HG02884 (cell line): ENCODE measurements at regions not wholly inside any gene's neighbourhood (a gene's known extent, or its start where the extent isn't known, plus 50 kb on each side); places are given as distances from the start of the nearest gene placed in this dataset.

ENCODE experiments used
- ATAC-seq: cut with Tn5 transposase; IDR thresholded peaks from one replicate; pipeline ENCODE4 v1.9.1; 2021; ENCODE audit warnings: mild to moderate bottlenecking, moderate library complexity; ENCODE audit not compliant: unreplicated experiment

DNA sequence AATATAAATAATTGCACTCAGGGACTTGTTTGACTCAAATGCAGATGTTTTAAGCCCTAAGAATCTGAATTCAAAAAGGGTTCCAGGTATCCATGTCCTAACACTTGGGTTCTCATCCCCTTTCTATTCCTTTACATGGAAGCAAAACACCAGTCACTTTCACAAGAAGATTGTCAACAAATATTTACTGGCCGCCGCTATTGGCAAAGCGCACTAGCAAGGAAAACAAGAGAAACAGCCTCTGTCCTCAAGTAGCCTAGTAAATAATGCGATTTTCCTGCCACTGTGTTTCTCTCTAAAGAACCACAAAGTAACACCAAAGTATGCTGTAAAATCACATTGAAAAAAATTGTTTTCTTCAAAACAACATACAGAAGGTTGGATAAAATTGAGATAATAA, 66.7 kb upstream of the EZH2 start:
- no peak for ATAC-seq

DNA sequence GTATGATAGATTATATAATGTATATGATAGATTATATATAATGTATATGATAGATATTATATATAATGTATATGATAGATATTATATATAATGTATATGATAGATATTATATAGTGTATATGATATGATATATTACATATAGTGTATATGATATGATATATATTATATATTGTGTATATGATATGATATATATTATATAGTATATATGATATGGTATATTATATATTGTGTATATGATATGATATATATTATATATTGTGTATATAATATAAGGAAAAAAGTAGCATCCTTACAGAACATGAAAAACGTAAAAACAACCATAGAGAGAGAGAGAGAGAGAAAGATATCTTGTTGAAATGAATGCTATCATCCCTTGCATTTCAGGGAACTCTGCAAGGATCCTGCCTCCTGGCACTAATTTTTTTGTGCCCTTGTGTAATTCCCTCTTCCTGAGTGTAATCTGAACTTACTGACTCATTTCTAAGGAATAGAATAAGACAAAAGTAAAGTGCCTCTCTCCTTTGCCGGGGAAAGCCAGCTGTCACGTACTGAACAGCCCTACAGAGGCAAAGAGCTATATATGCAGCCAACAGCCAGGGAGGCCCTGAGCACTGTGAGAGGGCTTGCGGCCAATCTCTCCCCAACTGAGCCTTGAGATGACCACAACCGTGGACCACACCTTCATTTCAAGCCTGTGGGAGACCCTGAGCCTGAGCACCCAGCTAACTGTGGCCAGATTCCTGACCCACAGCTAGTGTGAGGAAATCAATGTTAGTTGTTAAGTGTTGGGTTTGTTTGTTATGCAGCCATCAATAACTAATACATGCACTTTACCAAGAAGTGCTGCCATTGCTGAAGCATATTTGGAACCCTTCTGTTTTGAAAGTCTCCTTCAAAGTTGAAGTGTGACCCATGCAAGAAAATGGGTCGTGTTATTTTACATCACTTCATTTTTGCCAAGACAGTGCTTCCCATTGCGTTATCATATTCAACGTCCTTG, 61.1 kb upstream of the EZH2 start:
- no peak for ATAC-seq

DNA sequence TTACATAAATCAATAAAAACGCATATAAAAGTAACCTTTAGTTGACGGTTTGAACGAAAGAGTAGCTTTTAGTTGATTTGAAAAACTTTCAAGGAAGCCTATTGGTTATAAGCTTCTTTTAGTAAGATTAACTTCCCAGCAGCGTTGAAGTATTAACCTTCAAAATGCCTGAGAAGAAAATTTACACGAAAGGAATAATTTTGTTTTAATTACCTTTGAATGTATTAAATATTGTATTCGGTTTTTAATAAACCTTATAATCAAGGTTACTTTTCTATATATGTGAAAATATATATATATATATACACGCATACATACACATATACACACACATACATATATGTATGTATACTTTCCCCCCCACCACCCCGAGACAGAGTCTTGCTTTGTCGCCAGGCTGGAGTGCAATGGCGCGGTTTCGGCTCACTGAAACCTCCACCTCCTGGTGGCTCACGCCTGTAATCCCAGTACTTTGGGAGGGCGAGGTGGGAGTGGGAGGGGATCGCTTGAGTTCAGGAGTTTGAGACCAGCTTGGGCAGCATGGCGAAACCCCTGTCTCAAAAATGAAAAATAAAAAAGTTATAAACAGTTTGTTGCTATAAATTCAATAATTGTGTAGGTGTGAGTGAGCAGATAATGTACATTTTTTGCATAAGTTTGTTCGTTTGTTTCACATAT, 57.6 kb upstream of the EZH2 start:
- peak; percentile 47 for ATAC-seq

DNA sequence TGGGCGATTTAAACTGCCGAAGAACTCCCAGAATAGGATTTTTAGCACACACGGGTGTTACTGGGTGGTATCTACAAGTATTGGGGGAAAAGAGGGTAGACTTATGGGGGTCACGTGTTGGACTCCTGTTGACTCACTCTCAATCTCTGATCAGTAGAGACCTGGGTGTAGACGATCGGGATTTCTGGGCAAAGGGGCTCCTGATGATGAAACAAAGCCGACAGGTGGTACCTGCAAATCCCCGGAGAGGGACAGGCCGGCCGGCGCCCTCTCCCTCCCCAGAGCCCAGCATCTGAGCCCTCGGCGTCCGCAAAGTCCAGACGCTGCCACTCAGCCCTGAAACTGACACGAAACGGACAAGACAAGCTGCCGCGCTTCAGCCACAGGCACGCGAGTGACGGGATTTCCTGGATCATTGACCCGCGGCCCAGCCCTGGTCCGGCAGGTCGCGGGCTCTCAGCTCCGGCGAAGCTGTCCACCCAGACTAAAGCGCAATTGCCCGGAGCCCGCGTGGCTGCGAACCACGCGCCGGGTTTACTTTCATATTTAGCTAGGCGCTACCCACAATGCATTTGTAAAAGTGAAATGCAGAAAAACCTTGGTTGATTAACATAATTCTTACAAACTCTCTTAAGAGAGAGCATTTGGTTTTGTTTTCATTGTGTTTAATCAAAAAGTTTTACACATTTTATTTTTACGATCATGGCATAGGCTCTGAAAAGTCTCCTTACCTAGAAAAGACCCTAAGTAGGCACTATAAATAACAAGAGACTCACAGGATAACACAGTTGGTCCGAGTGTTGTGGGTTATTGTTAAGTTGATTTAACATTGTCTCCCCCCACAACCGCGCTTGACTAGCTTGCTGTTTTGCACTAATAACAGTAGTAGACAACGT, 56.9 kb upstream of the EZH2 start:
- peak; percentile 51 for ATAC-seq

DNA sequence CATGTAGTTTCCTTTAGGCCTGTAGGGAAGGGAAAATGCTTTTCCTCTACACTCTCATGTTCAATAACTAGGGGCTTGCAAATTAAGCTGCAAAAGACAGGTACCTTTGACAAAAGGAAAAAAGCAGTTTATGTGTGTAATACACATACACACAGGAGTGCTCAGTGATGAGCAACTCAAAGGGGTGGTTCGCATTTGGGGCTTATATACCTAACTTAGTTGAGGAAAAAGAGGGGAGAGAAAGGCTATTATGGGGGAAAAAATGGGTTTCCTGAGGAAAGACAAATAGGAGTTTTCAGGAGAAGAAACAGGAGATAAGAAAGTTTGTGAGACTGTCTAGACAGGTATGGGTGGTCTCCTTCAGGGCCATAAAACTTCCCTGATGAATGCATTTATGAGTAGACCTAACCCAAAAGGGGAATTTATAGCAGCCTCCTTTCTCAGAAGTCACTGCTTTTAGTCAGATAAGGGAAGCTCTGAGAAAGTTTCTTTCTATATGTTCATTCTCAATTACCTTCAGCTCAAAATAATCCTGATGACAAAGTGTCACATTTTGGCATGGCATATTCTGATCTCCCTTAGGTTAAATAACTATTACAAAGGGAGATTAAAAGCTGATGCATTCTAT, 55.2 kb upstream of the EZH2 start:
- no peak for ATAC-seq

DNA sequence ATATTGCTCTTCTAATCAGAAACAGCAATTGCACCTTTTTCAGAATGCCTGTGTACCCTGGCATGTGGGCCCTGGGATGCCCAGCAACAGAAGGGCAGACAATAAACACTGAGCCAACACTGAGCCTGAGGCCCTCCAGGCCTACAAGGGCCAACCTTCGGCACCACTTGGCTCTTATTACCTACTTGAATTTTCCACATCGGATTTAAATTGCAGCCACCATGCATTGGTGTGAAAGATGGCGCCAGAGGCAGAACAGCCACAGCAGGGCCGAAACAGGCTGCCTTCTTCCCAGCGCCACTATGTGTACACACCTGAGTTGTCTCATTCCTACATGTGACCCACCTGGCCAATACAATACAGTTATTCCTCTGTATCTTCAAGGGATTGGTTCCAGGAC, 51.4 kb upstream of the EZH2 start:
- no peak for ATAC-seq
